GM04503 (cell line): ENCODE measurements at regions not wholly inside any gene's neighbourhood (a gene's known extent, or its start where the extent isn't known, plus 50 kb on each side); places are given as distances from the start of the nearest gene placed in this dataset.

Experiments used
- DNase-seq: peaks from one replicate; pipeline ENCODE4 v3.0.0-alpha.2; 2012; ENCODE audit warnings: low read depth

DNA sequence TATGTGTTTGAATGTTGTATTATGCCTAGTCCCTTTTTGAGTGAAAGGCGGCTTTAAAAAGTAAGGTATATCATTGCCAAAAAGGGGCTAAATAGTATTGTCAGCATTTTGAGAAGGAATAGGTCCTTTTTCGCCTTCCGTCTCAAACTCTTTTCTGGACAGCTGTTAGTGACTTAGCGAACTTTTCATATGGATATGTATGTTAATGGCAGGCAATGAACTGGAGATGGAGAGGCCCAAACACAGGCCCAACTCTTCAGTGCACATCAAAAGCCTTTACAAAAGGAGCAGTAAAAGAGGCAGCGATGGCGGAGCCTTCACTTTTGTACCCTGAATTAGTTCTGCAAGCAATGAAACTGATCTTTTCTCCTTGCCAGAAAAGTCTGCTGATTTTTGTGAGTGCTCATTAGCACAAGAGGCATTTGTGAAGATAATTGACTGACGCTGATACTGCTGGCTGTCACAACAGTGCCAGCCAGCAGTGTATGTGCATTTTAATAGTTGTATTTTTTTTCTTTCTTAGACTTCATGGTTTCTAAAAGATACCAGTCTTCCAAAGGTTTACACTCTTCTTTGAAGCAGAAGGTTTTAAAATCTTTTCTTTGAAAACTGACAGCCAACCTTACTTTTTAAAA lies 243.7 kb upstream of the SP8 start:
- DNase-seq: no peak

DNA sequence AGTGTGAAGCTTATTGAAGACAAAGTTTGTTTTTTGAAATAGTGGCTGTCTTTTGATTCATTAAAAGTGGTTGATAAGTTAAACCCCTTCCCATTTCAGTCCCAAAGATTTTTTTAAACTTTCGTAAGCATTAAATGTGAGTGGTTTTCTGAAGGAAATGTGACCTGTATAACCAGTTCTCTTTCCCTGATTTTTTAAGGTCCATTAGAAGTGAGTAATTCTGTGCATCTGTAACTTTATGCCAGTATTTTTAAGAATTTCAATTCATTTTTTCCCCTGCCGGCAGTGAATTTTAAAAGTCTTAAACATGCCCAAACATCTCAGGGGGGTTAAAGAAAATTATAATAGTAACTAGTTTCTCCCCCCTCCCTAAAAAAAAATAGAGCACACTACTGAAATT lies 254.6 kb upstream of the SP8 start:
- no peak for DNase-seq

DNA sequence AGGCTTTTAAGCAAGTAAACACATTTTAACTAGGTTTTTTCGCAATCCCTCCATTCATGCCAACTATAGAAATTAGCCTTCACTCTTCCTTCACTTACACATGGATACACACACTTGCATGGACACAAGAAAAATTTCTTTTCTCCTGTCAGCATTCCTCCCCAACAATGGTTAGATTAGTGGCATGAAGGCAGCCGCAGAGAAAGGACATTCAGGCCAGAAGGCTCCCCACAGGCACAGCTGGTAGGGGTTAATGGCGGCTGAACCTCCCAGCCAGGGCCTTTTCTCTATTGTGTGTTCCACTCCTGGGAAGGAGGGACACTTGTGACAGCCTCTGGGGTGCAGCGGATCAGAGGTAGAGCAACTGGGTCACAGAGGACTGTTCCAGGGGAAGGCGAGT lies 255.0 kb upstream of the SP8 start:
- DNase-seq: no peak

DNA sequence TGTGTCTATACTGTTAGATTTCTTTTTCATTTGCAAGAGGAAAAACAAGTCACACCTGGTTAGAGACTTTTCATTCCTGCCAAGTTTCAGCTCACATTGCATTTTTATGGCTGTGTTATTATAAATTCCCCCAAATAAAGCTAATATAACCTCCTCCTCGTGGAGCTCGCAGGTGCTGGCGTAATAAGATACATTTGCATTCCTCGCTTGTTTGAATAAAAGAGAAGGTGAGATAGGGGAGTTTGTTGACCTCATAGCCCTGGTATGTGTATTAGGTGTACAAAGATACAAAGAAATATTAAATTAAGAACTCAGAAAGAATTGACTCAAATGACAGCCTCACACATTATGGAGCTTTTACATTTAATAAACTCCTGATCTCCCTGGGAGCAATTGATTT lies 257.7 kb upstream of the SP8 start:
- DNase-seq: no peak

DNA sequence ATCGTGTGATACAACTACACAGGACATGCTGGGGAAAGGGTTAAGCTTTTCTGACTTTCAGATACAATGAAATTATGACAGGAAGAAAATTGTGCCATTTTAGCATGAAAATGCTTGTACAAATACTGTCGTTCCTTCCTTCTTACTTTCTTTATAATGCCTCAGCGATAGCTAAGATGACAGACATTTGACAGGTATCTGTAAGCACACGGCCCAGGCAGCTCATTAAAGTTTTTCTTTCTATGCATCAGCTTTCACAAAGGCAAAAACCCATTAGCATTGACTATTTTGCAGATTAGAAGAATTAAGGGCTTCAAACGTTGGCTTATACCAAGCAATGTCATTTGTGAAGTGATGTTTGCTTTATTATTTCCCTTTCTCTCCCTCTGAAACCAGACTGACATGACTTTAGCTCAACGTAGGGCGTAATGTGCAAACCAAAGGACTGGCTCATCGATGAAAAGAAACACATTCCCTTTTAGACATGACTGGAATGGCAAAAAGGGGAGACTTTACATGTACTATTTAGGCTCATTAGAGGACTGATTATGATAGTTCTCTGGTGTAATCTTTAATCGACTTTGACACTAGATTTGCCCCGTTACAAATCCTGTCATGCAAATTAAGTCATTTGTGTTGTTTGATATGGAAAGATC lies 258.4 kb upstream of the SP8 start:
- DNase-seq: no peak

DNA sequence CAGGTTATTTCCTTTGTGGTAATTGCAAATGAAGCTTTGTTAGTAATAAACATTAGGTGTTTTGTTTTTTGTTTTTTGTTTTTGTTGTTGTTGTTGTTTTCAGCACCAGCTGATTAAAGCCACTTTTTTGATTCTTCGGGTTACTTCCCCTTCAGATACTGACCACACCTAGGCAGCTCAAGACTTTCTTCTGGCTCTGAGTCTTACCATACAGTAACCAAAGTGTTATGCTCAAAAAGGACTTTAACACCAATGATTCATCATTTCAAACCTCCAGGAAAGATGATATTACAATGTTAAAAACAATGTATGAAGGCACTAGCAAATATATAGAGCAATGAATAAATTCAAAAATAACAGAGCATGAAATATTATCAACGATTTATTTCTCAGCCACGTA lies 265.2 kb upstream of the SP8 start:
- DNase-seq: no peak

DNA sequence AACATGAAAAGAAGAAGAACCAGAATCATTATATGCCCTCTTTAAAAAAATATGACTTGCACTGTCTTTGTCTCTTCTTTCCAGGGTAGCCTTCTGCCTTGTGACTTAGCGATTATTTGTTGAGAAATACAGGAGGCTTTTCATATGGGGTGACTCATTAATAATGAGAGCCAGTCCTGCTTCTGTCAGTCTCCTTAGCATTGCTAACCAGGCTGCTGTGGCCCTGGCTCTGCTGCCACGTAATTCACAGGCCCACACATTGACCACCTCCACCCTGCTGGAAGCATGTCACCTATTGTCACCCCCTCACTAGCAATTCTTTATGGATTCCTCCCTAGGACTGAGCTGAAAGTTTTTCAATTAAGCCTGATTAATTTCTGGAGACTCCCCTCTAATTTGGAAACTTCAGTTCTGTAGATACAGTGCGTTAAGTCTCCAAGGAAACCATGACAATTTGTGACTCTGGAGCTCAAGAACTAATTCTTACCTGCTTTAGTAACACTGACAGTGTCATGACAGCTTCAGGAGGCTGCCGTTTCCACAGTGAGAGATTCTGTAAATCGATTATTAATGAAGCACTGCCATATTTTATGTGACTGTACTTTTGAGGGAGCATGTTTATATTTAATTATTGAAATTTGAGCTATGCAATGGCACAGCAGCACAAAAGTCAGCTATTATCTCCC lies 267.9 kb upstream of the SP8 start:
- no peak for DNase-seq

DNA sequence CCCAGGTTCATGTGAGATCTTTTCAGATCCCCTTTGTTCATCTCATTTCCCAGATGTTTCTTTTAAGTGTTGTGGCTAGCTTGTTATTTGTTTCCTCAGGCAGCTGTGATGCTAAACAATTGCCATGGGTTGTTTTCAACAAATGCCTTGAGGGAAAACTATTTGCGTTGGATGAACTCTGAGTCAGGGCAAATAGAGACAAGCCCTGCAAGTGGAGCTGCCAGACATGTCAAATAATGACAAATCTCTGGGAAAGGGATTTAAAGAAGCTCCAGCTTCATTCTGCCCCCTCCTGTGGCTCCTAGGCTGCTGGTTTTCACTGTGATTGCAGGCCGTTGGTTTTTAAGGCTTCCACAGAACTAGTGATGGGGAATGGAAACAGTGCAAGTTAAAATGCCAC lies 272.4 kb upstream of the SP8 start:
- DNase-seq: no peak

DNA sequence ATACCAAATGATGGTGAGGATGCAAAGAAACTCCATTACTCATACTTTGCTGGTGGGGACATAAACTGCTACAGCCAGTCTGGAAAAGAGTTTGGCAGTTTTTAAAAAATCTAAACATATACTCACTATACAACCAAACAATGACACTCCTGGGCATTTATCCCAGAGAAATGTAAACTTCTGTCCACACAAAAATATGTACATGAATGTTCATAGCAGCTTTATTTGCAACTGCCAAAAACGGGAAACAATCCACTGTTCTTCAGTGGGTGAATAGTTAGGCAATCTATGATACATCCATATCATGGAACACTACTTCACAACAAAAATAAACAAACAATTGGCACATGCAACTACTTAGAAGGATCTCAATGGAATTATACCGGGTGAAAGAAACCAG lies 276.4 kb upstream of the SP8 start:
- no peak for DNase-seq

DNA sequence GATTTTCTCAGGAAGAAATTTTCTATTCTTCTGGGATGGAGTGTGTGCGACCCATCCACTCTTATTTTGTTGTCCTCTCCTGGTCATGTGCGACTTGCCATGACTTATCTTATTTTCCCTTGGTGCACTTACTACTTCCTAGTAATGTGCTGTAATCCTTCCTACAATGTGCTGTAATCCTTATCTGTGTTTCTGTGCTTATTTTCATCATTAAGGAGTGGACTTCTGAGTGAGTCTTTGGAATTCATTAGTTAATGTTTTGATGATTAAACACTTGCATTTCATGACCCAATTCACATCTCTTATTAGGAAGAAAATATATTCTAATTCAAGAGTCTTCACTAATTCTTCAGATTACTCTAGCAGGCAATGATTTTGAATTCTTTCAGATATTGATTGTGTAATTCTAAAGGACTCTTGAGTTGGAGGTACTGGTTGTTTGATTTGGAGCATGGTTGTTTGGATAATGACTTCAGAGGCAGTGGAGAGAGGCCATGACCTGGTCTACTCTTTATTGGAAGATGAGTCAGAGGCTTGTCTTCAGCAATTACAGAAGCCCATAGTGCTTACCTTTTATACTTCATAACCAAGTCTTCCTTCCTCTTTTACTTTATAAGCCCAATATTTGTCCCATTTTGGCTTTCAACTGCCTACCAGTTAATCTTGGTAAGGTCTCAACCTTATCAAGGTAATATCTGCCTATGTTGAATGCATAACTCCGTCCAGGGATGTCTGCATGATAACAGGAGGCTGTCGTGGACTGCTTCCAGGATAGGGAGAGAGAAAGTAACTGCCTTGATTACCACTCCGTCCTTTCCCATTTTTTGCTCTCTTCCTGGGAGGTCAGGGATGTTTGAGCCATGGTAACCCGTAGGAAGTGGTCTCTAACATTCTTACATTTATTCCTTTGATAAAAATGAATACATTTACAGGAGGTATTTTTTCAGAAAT lies 278.3 kb upstream of the SP8 start:
- no peak for DNase-seq

DNA sequence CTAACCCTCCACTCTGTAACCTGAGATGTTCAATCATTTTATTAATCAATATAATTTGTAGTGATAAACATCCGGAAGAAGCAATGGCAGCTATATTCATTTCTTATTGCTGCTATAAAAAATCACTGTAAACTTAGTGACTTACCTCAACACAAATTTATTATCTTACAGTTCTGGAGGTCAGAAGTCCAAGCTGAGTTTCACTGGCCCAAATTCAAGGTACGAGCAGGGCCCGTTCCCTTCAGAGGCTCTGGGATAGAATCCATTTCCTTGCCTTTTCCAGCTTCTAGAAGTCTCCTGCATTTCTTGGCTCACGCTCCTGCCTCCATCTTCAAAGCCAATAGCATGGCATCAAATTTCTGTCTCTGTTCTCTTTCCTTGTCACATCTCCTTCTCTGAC lies 279.5 kb upstream of the SP8 start:
- DNase-seq: no peak

DNA sequence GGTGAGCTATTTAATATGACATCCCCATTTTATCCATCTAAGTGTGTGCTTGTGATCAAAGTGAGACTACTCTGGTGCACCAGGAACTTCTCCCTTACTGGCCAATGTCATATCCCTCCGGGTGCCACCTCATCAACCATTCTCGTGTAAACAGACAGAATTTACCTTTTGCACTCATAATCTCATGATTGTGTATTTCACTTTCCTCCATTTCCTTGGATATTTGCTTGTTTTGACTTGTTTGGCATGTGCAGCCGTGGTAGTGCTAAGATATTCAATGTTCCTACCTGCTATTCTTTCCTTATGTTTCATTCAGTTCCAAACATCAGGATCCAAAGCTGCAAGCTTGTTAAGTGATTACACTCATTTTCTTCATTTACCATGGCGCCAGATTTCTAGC lies 280.5 kb upstream of the SP8 start:
- DNase-seq: no peak

DNA sequence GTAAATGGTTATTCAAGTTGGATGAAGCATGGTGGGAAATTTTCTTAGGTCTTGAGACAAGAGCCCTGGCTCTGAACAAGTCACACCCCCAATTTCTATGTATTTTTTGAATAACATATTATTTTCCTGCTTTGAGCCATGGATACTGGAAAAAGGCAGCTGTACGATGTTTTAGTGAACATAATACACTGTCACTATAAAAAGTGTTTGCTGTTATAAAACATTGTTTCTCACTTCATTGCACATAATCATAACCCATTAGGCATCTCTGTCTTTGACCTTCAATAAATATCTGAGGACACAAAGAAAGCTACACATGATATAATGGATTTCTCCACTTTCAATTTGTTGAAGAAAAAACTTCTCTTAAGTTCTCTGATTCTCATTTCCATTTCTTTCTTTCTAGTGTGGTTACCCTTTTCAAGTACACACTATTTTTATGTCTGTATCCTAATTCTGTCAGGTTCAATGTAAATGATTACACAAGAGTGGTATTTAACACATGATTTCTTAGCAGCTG lies 283.9 kb upstream of the SP8 start:
- DNase-seq: no peak

DNA sequence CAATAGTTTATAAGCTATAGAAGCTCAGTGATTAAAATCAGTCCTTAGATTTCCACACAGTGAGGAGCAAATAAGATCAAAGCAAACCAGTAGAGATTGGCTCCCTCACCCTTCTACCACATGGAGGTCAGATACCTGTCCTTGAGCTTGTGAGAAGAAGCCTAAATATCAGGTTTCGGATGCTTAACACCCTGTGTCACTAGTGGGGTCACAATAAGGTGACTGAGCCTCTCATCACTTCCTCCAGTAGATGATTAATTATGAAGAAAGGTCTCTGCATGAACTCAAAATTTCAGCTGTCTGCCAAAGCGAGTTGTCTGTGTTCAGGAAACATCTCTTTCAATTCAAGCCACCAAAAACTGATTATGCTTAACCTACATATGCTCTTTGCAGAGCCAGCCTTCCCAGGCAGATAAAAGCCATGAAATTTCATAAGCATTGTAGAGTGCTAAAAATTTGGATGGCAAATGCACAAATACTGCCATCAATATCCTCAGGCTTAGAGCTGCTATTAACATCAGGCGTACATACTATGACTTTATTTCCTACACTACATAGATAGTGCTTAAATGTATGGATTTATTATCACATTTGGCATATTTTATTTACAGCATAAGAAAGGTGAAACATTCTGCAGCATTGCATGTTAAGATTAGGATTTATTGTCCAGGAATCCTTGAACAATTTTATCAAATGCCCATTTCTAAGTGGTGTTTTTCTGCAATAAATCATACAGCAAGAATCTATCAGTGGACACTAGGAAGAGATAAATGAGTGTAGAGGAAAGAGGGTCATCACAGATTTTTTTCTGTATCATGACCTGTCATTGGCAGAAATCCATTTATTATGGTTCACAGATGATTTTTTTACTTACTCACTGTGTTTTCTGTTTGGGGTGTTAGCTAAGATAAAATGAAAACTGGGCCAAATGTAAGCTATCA lies 285.1 kb upstream of the SP8 start:
- DNase-seq: no peak

DNA sequence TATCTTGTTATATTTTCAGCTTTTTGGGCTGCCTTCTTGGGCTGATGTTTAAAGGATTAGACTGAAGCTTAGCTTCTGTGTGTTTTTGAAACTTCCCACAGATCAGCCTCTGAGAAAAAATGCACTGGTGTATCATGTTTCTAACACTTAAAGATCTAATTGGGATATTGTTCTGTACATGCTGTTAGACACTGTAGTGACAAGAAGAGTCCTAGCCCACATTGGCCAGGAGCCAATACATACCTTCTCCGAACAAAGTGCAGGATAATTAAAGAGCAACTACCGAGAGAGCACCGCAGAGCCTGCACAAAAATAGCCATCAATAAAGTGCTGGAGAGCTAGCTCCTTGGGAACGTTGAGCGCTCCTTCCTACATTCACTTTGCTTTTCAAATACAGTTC lies 289.4 kb upstream of the SP8 start:
- no peak for DNase-seq

DNA sequence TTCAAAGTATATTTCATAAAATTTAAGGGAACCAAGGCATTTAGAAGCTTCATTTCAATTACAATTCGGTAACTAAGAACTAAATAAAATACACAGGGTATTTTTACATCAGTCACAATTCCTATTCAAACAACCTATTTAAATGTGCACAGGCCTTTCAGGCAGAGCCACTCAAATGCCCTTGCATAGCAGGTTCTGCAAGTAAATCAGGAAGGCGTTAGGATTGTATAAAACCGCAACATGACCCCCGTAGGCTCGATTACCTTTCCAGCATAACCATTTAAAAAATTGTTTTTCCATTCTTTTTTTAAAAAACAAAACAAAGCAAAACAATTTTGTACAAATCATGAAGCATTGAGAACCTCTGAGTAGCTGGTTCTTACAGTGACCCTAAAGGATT lies 289.9 kb upstream of the SP8 start:
- no peak for DNase-seq

DNA sequence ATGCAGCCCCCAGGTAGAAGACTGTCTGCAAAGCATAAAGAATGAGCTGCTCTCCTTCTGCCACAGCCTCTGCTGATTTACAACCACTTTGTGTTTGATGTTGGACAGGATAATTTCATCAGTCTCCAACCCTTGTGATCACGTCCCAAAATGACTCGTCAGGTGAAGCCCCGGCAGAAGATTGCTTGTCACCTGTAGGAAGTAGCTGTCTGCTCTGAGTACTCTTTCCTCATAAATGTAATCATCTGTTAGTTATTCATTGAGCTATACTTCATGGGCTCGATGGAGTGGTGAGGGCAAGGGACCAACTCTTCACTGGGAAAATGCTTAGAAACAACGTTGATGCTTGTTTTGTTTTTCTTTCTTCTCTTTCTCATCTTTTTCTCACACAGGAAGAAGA lies 290.9 kb upstream of the SP8 start:
- DNase-seq: no peak

DNA sequence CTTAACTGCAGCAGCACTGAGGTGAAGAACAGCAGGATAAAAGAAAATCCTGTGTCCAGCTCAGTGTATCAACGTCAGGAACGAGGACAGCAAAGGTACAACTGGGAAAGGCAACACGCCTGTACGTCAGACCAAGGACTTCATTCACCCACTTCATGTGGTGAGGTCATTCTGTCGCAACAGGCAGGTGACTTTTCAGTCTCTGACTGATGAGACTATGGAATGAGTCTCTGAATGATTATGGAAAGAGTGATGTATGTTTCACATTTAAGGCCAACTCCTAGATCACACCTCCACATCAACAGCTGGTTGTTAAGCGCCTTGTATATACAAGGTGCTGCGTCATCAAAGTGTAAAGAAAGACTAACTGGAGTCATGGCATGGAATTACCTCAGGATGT lies 297.6 kb upstream of the SP8 start:
- no peak for DNase-seq

DNA sequence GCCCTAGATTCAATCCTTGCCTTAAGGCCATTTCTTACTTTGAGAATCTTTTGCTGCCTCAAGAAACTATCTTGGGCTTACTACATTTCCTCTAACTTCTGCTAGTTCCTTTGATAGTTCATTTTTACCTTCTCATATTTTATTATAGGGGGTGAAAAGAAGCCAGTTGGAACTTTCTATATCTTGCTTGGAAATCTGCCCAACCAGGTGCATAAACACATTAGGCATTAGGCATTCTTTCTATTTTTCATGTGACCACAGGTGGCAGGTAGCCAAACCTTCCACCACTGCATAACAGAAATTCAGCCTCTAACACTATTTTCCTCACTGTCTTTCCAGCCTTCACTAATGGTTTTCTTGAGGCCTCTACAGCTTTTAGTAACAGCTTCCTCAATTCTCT lies 300.0 kb upstream of the SP8 start:
- DNase-seq: no peak

DNA sequence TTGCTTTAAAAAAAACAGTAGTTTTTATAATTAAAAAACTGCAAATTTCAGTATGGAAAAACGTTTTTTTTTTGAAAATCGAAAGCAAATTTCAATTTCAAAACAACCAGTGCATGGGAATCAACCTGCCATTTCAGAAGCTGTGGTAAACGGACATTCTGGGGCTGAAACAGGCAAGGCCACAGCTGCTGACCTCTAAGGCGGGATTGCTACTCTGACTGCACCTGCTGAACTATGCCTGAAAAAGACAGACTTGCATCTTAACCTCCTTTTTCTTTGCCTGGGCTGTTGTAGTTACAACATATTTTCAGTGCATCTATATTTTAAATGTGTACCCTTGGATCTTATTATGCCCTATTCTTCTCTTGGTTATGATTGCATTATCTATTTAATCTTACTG lies 303.0 kb upstream of the SP8 start:
- no peak for DNase-seq
